ENCODE measurements at regions not wholly inside any gene's neighbourhood (a gene's known extent, or its start where the extent isn't known, plus 50 kb on each side); places are given as distances from the start of the nearest gene placed in this dataset.

- DNase-seq (ENCODE audit: low spot score) = peak; percentile 13
- Histone ChIP-seq H3K4me1 (ENCODE audit: control insufficient read depth in 4 of 4, insufficient read depth in 4 of 4, low read length in 3 of 4) (peaks cover 0 to 4% (median 0%) of the 10 kb centered on the region in 4 donors), H3K27me3 (ENCODE audit: control insufficient read depth in 4 of 4, insufficient read depth in 4 of 4, low read length in 3 of 4) (no peaks in the 10 kb centered on the region), H3K9ac (ENCODE audit: low read depth in 1 of 2, low read length in 2 of 2) (no peak overlapping the region), H3K27ac (ENCODE audit: low read depth in 1 of 2, low read length in 2 of 2) (no peak overlapping the region), H3K36me3 (ENCODE audit: control insufficient read depth in 4 of 4, insufficient read depth in 3 of 4, low read depth in 1 of 4, low read length in 3 of 4) (no peaks in the 10 kb centered on the region), H3K9me3 (ENCODE audit: control insufficient read depth in 4 of 4, low read length in 3 of 4) (peaks cover 0 to 6% (median 1%) of the 10 kb centered on the region in 4 donors), H3K4me3 (ENCODE audit: low read depth in 1 of 3, low read length in 3 of 3) (no peak overlapping the region)
- WGBS = 82% methylated on average over 3 of the region's 3 CpGs
- TF ChIP-seq ATF3 (IDR thresholded peaks at IDR 0.05) (no peak), RAD21 (IDR thresholded peaks at IDR 0.05) (no peak), HNF4G (IDR thresholded peaks at IDR 0.05) (no peak), NR2F2 (IDR thresholded peaks at IDR 0.05) (no peak), GABPA (IDR thresholded peaks at IDR 0.05 in 1 of 2, conservative IDR thresholded peaks at IDR 0.05 in 1 of 2) (no peak), HNF4A (conservative IDR thresholded peaks at IDR 0.05) (no peak), FOXA1 (IDR thresholded peaks at IDR 0.05) (no peak), JUND (IDR thresholded peaks at IDR 0.05) (no peak), REST (IDR thresholded peaks at IDR 0.05) (no peak), CTCF (IDR thresholded peaks at IDR 0.05; ENCODE audit: low read depth, low read length, missing input control) (no peak), RXRA (IDR thresholded peaks at IDR 0.05) (no peak), TAF1 (conservative IDR thresholded peaks at IDR 0.05) (no peak), ZBTB33 (IDR thresholded peaks at IDR 0.05) (no peak), YY1 (IDR thresholded peaks at IDR 0.05) (no peak)
Observed at GRCh38 chr7:45990276-45990675, 69.2 kb upstream of the IGFBP3 start.

GRCh38 chr7:45988405-45989057 lies 67.5 kb upstream of the IGFBP3 start:
- H3K9ac ChIP-seq (ENCODE audit: low read depth in 1 of 2, low read length in 2 of 2) = no peak overlapping the region
- H3K4me3 ChIP-seq (ENCODE audit: low read depth in 1 of 3, low read length in 3 of 3) = no peak overlapping the region
- no peaks in the 10 kb centered on the region for H3K36me3 ChIP-seq (ENCODE audit: control insufficient read depth in 4 of 4, insufficient read depth in 3 of 4, low read depth in 1 of 4, low read length in 3 of 4)
- WGBS = 72% methylated on average over 9 of the region's 9 CpGs
- no peak for TF ChIP-seq NR2F2 (IDR thresholded peaks at IDR 0.05)
- TF ChIP-seq RXRA (IDR thresholded peaks at IDR 0.05) = peak; percentile 16 to 60
- no peak for TF ChIP-seq TAF1 (conservative IDR thresholded peaks at IDR 0.05)
- TF ChIP-seq EGR1 (IDR thresholded peaks at IDR 0.05; ENCODE audit: low read depth in 2 of 2) = no peak
- no peak for TF ChIP-seq YY1 (IDR thresholded peaks at IDR 0.05)
- no peaks in the 10 kb centered on the region for H3K27me3 ChIP-seq (ENCODE audit: control insufficient read depth in 4 of 4, insufficient read depth in 4 of 4, low read length in 3 of 4)
- DNase-seq (ENCODE audit: low spot score) = peak; percentile 23
- H3K27ac ChIP-seq (ENCODE audit: low read depth in 1 of 2, low read length in 2 of 2) = no peak overlapping the region
- H3K4me1 ChIP-seq (ENCODE audit: control insufficient read depth in 4 of 4, insufficient read depth in 4 of 4, low read length in 3 of 4) = peaks cover 0 to 13% (median 9%) of the 10 kb centered on the region in 4 donors
- no peaks in the 10 kb centered on the region for H3K9me3 ChIP-seq (ENCODE audit: control insufficient read depth in 4 of 4, low read length in 3 of 4)

Measured in liver (tissue), 8 donors.